ENCODE measurements at regions not wholly inside any gene's neighbourhood (a gene's known extent, or its start where the extent isn't known, plus 50 kb on each side); places are given as distances from the start of the nearest gene placed in this dataset.

GRCh38 chr16:86200722-86201121 is 301.8 kb downstream of the IRF8 start:
- no peak for TF ChIP-seq CTCF (IDR thresholded peaks at IDR 0.05)
- no peak for TF ChIP-seq POLR2A (IDR thresholded peaks at IDR 0.05)

Data from lower leg skin (tissue), 3 donors.